ENCODE measurements at regions not wholly inside any gene's neighbourhood (a gene's known extent, or its start where the extent isn't known, plus 50 kb on each side); places are given as distances from the start of the nearest gene placed in this dataset.

GRCh38 chrX:10393899-10394298, 226.5 kb downstream of the MID1 start:
- FAIRE-seq, result no peak

GRCh38 chrX:10395179-10395578, 225.2 kb downstream of the MID1 start:
- no peak for FAIRE-seq
